GM12878 (cell line): ENCODE measurements at regions not wholly inside any gene's neighbourhood (a gene's known extent, or its start where the extent isn't known, plus 50 kb on each side); places are given as distances from the start of the nearest gene placed in this dataset.

Source experiments
- ATAC-seq: fragments of 200-7000 bp; cut with Tn5 transposase; 3 replicates; pipeline ENCODE4 v1.9.1; 2020; ENCODE audit warnings: mild to moderate bottlenecking, moderate library complexity
- BruUV-seq: library from RNA; stranded (reverse); fragments of 400-500 nt; replicated peaks from 2 replicates; lab custom pipeline; 2021; lab: Mats Ljungman, UMichigan
- CTCF ChIA-PET: fragments of 300-600 bp; sonication (Branson Sonifier 250); formaldehyde crosslinking; extraction: SDS; loops from one replicate; lab custom pipeline; 2021; ENCODE audit warnings: inconsistent platforms; lab: Yijun Ruan, JAX
- POLR2A ChIA-PET: fragments of 350-600 bp; formaldehyde crosslinking; extraction: SDS; loops from one replicate; lab custom pipeline; 2021; ENCODE audit warnings: inconsistent platforms; lab: Charles Lee
- RAD21 ChIA-PET: fragments of 300-600 bp; sonication (Branson Sonifier 250); formaldehyde crosslinking; loops from one replicate; lab custom pipeline; 2023; ENCODE audit warnings: antibody characterized with exemption; ENCODE audit not compliant: unreplicated experiment; lab: Charles Lee
- SMC1A ChIA-PET: fragments of 300-600 bp; sonication (Branson Sonifier 250); formaldehyde crosslinking; loops from one replicate; lab custom pipeline; 2023; ENCODE audit not compliant: unreplicated experiment, uncharacterized antibody; lab: Charles Lee
- DNase-seq: peaks from one replicate; pipeline ENCODE4 v3.0.0-alpha.2; 2011; ENCODE audit warnings: low read depth, low spot score
- FAIRE-seq: peaks from 3 replicates; lab custom pipeline; 2011; peaks lifted over from hg19 to GRCh38; lab: Jason Lieb, UNC
- H2AFZ ChIP-seq: 2 replicates; pipeline ENCODE4 v1.6.0; 2011; ENCODE audit warnings: low read depth, low read length, control low read depth; ENCODE audit not compliant: control insufficient read depth
- H3K27ac ChIP-seq: 2 replicates; pipeline ENCODE4 v1.5.1; 2011; ENCODE audit warnings: control low read depth; ENCODE audit not compliant: control insufficient read depth, insufficient read depth
- H3K27me3 ChIP-seq, 2 experiments: replicated peaks in 1 of 2; 2 replicates each; pipeline versions ENCODE4 v1.6.0 to v1.6.1; 2011; ENCODE audit warnings: low read length in 1 of 2; ENCODE audit not compliant: control insufficient read depth in 2 of 2, insufficient read depth in 2 of 2
- H3K36me3 ChIP-seq, 2 experiments: 2 replicates each; pipeline ENCODE4 v1.5.1; 2011; ENCODE audit warnings: low read length in 1 of 2; ENCODE audit not compliant: control insufficient read depth in 2 of 2, insufficient read depth in 2 of 2
- H3K4me1 ChIP-seq: 2 replicates; pipeline ENCODE4 v1.6.1; 2011; ENCODE audit warnings: mild to moderate bottlenecking, low read length, moderate library complexity, mixed read lengths; ENCODE audit not compliant: control insufficient read depth, insufficient read depth
- H3K4me2 ChIP-seq: 2 replicates; pipeline ENCODE4 v1.6.0; 2011; ENCODE audit warnings: control low read depth; ENCODE audit not compliant: control insufficient read depth, insufficient read depth
- H3K4me3 ChIP-seq: fragments of 200-600 bp; sonication (generic); 2 replicates; pipeline ENCODE4 v1.5.1; 2016
- H3K79me2 ChIP-seq: 2 replicates; pipeline ENCODE4 v1.6.0; 2011; ENCODE audit warnings: low read length; ENCODE audit not compliant: control insufficient read depth, insufficient read depth
- H3K9ac ChIP-seq: 2 replicates; pipeline ENCODE4 v1.8.0; 2011; ENCODE audit warnings: low read length, control low read depth, mixed read lengths; ENCODE audit not compliant: control insufficient read depth, insufficient read depth
- H3K9me3 ChIP-seq: replicated peaks from 3 replicates; pipeline ENCODE4 v1.5.1; 2011; ENCODE audit warnings: mild to moderate bottlenecking, low read length; ENCODE audit not compliant: control insufficient read depth, insufficient read depth
- H4K20me1 ChIP-seq: 2 replicates; pipeline ENCODE4 v1.6.0; 2011; ENCODE audit not compliant: control insufficient read depth, insufficient read depth
- BCL11A ChIP-seq: IDR thresholded peaks from 2 replicates; pipeline ENCODE4 v1.6.1; 2011; ENCODE audit warnings: low read depth, low read length
- CEBPB ChIP-seq, 2 experiments: fragments of 150-350 bp in 1 of 2; IDR thresholded peaks; 2 replicates each; pipeline ENCODE4 v1.6.1; 2012 to 2014; ENCODE audit warnings: low read depth in 2 of 2, low read length in 2 of 2, borderline replicate concordance in 1 of 2, inconsistent platforms in 1 of 2
- MXI1 ChIP-seq: fragments of 150-350 bp; IDR thresholded peaks from 2 replicates; pipeline ENCODE4 v1.6.1; 2011; ENCODE audit warnings: low read depth, mild to moderate bottlenecking, inconsistent platforms, low read length, improper control_type of control experiment
- NKRF ChIP-seq: fragments of 450-650 bp; conservative IDR thresholded peaks from 2 replicates; pipeline ENCODE4 v1.6.1; 2017; ENCODE audit warnings: mild to moderate bottlenecking, moderate library complexity
- ZBED1 ChIP-seq: IDR thresholded peaks from 2 replicates; pipeline ENCODE4 v1.6.1; 2016; ENCODE audit warnings: borderline replicate concordance
- WGBS: methylation state at CpG from one replicate; pipeline ENCODE4 v1.1.6; 2016; ENCODE audit warnings: low lambda C conversion rate; ENCODE audit not compliant: insufficient replicate concordance, insufficient coverage; ENCODE audit errors: missing lambda C conversion rate; 5-methylcytosine and 5-hydroxymethylcytosine counted together
- in situ Hi-C: fragments of 300-500 bp; cut with MboI; formaldehyde crosslinking; loops from 9 replicates; pipeline ENCODE4 v1.14.3; 2018; ENCODE audit warnings: mixed read lengths
- intact Hi-C: fragments of 100-400 bp; cut with micrococcal nuclease; formaldehyde crosslinking; loops from one replicate; pipeline ENCODE4 v1.14.2; 2022; ENCODE audit not compliant: unreplicated experiment
- TF ChIP-seq, protein P1 (sequence below): fragments of 150-350 bp; IDR thresholded peaks from 2 replicates; pipeline ENCODE4 v1.6.1; 2014; ENCODE audit warnings: mild to moderate bottlenecking, low read depth, low read length
- TF ChIP-seq, protein P2 (sequence below): fragments of 450-650 bp; IDR thresholded peaks from 2 replicates; pipeline ENCODE4 v1.6.1; 2017; ENCODE audit warnings: antibody characterized with exemption, mild to moderate bottlenecking, moderate library complexity

DNA sequence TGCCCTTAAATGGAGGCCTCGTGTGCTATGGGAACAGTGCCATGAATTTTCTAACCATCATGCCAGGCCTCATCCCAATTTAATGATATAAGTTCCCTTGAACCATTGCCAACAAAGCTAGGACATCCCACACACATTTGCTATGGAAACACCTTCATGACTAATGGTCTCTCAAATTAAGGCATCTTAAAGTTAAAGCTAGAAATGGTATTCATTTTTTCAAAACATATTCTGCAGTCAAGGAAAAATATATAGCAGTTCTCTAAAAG, 117.3 kb downstream of the BTG1 start (continued):
- no peak for TF ChIP-seq MXI1
- TF ChIP-seq BCL11A = no peak

DNA sequence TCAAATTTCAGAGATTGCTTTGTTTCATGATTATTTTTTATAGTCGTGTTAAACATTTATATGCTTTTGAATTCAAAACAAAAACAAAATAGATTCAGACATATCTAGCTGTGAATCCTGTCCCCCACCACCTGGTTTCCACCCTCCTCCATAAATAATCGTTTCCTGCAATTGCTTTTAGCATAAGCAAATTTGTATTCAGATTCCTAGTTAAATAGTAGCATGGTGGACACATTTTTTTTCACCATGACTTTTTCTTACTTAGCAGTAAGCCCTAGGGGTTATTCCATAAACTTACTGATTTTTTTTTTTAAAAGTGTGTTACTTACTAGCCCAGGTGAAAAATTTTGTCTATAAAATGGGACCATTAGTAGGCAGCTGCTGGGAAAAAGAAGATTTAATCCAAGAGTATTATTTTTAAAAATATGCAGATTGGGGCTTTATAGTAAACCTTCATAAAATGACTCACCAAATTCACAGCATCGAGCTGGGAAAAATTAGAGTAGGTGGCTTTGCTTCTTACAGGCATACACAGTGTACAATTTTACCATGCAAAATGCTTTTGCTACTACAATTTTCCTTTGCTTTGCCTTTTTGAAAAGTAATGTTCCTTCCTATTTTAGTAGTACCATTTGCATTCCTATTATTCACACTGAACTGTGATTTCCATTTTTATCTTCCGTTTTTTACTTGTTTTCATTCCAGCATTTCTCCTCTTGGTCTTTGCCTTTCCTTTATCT, 117.8 kb downstream of the BTG1 start:
- Histone ChIP-seq H3K27me3 (no peaks in the 10 kb centered on the region), H3K27ac (no peak overlapping the region), H4K20me1 (no peaks in the 10 kb centered on the region), H3K79me2 (no peaks in the 10 kb centered on the region), H3K36me3 (no peaks in the 10 kb centered on the region), H3K4me2 (no peak overlapping the region), H3K4me1 (peaks cover 11% of the 10 kb centered on the region), H3K9me3 (peaks cover 1% of the 10 kb centered on the region; the same call in 2 of the 3 replicates), H2AFZ (no peak overlapping the region), H3K9ac (no peak overlapping the region), H3K4me3 (no peak overlapping the region)
- no peak for TF ChIP-seq CEBPB (IDR thresholded peaks at IDR 0.05; ENCODE audit: borderline replicate concordance in 1 of 2, low read depth in 2 of 2, low read length in 2 of 2)
- no TSS peak for BruUV-seq
- ChIA-PET CTCF (interaction anchor here (0.8 to 2.2 kb wide), 9 partner anchors 10 to 646 kb away, joined by 3 to 7 read pairs (median 4); no protein-coding TSS in a partner anchor), POLR2A (interaction anchor here (1.0 to 1.5 kb wide), 2 partner anchors 68 to 106 kb away, joined by 3 to 6 read pairs; no protein-coding TSS in a partner anchor), RAD21 (interaction anchor here (1.1 to 2.0 kb wide), 6 partner anchors 9 to 200 kb away, joined by 3 to 8 read pairs (median 3); no protein-coding TSS in a partner anchor), SMC1A (interaction anchor here (0.8 to 2.0 kb wide), 20 partner anchors 12 to 542 kb away, joined by 3 to 7 read pairs (median 4); no protein-coding TSS in a partner anchor)
- WGBS = 64% methylated on average over 4 of the region's 4 CpGs
- intact Hi-C loops (no loop called here), in situ Hi-C loops (no loop called here)
- DNase-seq (no peak), FAIRE-seq (no peak), ATAC-seq (no peak)

DNA sequence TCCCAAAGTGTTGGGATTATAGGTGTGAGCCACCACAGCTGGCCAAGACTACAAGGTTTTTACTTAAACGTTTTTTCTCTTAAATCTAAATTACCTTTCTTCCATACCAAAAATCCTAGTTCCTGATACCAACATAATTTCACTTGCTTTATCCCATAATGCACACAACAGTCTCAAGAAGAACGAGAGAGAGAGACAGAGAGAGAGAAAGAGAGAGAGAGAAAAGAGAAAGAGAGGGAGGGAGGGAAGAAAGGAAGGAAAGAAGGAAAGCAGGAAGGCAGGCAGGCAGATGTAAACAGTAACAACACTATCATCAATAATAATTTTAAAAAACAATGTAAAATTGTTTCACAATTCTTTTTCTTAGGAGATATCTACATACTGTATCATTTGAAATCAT, 118.4 kb downstream of the BTG1 start:
- H3K79me2 ChIP-seq = no peaks in the 10 kb centered on the region
- H2AFZ ChIP-seq = no peak overlapping the region
- ChIA-PET RAD21 (interaction anchor here (0.8 to 2.0 kb wide), 4 partner anchors 22 to 199 kb away, joined by 3 to 8 read pairs (median 3); no protein-coding TSS in a partner anchor), CTCF (interaction anchor here (2.2 kb wide), 1 partner anchor 21 kb away, joined by 7 read pairs; no protein-coding TSS in a partner anchor), POLR2A (interaction anchor here (1.5 kb wide), 1 partner anchor 107 kb away, joined by 6 read pairs; no protein-coding TSS in a partner anchor), SMC1A (interaction anchor here (0.7 to 2.0 kb wide), 6 partner anchors 12 to 543 kb away, joined by 3 to 7 read pairs (median 4); no protein-coding TSS in a partner anchor)
- no peak overlapping the region for H3K9ac ChIP-seq
- H3K4me2 ChIP-seq = no peak overlapping the region
- intact Hi-C loops (no loop called here), in situ Hi-C loops (no loop called here)
- no peak overlapping the region for H3K27ac ChIP-seq
- 50% methylated on average over 2 of the region's 2 CpGs for WGBS
- BruUV-seq = no TSS peak
- H3K4me3 ChIP-seq = no peak overlapping the region
- no peaks in the 10 kb centered on the region for H4K20me1 ChIP-seq
- FAIRE-seq (no peak), DNase-seq (no peak), ATAC-seq (no peak)
- no peaks in the 10 kb centered on the region; the same call in 1 of the 3 replicates for H3K9me3 ChIP-seq
- no peaks in the 10 kb centered on the region for H3K36me3 ChIP-seq
- H3K4me1 ChIP-seq = peaks cover 11% of the 10 kb centered on the region
- H3K27me3 ChIP-seq = no peaks in the 10 kb centered on the region
- TF ChIP-seq, protein P1, sequence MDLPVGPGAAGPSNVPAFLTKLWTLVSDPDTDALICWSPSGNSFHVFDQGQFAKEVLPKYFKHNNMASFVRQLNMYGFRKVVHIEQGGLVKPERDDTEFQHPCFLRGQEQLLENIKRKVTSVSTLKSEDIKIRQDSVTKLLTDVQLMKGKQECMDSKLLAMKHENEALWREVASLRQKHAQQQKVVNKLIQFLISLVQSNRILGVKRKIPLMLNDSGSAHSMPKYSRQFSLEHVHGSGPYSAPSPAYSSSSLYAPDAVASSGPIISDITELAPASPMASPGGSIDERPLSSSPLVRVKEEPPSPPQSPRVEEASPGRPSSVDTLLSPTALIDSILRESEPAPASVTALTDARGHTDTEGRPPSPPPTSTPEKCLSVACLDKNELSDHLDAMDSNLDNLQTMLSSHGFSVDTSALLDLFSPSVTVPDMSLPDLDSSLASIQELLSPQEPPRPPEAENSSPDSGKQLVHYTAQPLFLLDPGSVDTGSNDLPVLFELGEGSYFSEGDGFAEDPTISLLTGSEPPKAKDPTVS = no peak
- no peak for TF ChIP-seq ZBED1
- TF ChIP-seq, protein P2, sequence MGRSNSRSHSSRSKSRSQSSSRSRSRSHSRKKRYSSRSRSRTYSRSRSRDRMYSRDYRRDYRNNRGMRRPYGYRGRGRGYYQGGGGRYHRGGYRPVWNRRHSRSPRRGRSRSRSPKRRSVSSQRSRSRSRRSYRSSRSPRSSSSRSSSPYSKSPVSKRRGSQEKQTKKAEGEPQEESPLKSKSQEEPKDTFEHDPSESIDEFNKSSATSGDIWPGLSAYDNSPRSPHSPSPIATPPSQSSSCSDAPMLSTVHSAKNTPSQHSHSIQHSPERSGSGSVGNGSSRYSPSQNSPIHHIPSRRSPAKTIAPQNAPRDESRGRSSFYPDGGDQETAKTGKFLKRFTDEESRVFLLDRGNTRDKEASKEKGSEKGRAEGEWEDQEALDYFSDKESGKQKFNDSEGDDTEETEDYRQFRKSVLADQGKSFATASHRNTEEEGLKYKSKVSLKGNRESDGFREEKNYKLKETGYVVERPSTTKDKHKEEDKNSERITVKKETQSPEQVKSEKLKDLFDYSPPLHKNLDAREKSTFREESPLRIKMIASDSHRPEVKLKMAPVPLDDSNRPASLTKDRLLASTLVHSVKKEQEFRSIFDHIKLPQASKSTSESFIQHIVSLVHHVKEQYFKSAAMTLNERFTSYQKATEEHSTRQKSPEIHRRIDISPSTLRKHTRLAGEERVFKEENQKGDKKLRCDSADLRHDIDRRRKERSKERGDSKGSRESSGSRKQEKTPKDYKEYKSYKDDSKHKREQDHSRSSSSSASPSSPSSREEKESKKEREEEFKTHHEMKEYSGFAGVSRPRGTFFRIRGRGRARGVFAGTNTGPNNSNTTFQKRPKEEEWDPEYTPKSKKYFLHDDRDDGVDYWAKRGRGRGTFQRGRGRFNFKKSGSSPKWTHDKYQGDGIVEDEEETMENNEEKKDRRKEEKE = no peak
- TF ChIP-seq NKRF = no peak
